ENCODE measurements at regions not wholly inside any gene's neighbourhood (a gene's known extent, or its start where the extent isn't known, plus 50 kb on each side); places are given as distances from the start of the nearest gene placed in this dataset.

DNA sequence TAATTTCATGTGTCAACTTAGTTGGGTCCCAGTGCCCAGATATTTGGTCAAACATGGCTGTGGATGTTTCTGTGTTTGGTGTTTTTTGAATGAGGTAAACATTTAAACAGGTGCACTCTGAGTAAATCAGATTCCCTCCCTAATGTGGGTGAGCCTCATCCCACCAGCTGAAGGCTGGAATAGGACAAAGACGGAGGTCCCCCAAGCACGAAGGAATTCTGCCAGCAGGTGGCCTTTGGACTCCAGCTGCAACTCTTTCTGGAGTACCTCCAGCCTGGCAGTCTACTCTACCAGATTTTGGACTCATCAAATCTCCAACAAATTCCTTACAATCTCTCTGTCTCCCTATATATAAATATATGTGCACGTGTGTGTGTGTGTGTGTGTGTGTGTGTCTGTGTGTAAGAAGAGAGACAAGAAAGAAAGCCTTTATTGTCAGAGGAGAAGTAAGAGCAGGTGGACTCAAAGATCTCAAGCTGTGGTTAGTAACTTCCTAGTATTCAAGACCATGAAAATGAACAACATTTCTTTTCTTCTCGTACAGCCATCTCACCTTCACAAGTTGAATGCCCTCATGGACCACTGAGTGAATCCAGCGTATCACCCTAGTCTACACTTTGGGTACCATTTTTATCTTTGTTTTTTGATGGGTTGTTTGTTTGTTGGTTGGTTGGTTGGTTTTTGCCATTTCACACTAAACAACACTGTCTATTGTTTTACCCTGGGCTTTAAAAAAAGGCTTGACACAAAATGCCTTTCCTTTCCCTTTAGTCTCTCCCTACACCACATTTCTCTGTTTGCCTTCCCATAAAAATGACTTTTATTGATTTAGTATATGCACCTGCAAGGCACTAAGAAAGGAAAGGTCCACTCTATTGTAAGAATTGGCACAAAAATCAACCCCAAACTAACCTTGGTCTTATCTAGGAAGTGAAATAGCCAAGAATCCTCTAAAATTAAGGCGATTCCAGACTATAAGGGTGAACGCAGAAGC lies 118.7 kb downstream of the TENT4A start:
- no peak for DNase-seq (ENCODE audit: low spot score)
- intact Hi-C loops (cut with DNase I), result no loop called here

DNA sequence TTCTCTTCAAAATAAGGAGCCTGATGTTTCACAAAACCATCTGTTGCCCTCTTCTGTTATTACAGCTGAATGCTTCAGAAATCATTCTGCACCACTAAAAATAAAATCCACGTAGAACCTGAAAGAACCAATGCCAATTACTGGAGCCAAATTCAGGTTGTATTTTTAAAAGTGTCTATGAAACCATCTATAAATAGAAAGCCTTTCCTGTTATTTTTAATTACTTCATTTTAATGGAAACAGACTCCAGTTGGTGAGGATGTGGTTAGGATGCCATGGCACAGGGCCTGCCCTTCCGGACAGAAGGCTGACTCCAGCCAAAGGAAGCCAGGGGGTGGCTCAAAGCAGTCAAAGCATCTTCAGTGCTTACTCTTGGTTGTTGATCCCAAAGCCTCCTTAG lies 119.8 kb downstream of the TENT4A start:
- no peak for DNase-seq (ENCODE audit: low spot score)
- intact Hi-C loops (cut with DNase I), result no loop called here

DNA sequence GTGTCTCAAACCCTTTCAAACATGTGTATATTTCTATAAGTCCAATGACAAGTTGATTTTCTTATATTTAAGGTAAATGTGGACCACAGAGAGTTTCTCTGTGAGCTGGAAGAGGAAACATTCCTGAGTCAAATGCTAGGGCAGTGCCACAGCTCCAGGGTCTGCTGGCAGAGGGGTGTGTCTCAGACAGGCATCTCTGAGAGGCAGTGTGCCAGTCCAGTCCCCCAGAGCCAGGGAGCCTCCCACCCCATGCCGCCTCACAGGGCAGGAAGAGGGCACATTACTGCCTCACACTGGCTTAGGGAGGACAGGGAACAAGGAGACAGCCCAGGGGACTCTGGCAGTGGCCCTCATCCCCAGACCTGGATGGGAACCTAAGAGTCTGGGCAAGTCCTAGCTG lies 120.2 kb downstream of the TENT4A start:
- intact Hi-C loops (cut with DNase I), result no loop called here
- DNase-seq (ENCODE audit: low spot score), result no peak

DNA sequence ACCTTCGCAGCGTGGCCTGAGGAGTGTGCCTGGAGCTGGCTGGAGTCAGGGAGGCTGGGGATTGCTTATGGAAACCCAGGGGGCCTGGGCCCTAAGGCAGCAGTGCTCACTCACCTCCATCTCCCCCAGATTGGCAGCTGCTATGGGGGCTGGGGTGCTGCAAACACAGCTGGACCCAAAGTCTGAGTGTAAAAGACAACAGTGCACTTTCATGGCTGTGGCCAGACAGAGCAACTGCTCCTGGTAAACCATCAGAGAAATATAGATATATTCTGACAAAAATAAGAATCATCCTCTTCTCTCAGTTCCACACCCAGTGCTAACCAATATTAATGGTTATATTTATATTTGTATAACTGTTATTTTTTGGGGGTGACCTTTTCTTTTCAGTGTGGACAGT lies 123.9 kb downstream of the TENT4A start:
- intact Hi-C loops (cut with DNase I), result no loop called here
- DNase-seq (ENCODE audit: low spot score), result no peak

DNA sequence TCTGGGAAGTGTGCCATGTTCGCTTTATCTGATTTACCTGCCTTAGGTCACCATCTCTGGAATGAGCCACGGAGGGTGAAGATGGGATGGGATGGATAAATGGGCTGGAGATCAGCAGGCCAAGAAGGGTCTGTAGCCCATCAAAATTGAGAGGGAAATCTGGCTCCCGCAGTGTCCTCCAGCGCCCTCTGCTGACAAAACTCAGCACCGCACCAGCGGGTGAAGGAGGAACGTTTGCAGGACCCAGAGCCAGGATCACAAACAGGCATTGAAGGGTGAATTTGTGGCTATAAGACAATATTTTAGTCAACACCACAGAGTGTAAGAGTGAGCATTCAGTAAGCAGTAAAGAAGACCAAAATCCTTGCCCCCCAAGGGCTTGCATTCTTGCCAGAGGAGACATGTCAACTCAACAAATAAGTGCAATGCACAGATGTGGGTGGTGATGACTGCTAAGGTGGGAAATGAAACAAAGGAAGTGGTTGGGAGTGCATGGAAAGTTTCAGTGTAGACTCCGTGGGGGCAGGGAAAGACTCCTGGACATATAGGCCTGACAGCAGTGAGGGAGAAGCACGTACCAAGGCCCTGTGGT lies 124.4 kb downstream of the TENT4A start:
- intact Hi-C loops (cut with DNase I), result no loop called here
- DNase-seq (ENCODE audit: low spot score), result no peak

DNA sequence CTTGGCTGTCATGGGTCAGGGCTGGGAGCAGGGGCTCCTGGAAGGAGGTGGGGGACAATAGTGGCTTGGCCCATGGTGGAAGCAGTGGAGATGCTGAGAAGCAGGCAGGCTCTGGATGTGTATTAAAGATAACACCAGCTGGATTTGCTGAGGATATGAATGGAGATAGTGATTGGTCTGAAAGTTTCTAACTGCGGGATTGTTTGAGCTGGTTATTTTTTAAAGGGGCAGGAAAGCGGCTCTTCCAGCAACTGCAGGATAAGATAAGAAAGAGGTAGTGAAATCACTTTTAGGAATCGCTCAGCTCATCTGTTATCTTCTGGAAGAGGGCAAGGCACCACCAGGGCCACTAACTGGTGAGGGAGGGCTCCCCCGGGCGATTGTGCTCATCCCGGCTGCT lies 125.5 kb downstream of the TENT4A start:
- intact Hi-C loops (cut with DNase I), result no loop called here
- DNase-seq (ENCODE audit: low spot score), result no peak

DNA sequence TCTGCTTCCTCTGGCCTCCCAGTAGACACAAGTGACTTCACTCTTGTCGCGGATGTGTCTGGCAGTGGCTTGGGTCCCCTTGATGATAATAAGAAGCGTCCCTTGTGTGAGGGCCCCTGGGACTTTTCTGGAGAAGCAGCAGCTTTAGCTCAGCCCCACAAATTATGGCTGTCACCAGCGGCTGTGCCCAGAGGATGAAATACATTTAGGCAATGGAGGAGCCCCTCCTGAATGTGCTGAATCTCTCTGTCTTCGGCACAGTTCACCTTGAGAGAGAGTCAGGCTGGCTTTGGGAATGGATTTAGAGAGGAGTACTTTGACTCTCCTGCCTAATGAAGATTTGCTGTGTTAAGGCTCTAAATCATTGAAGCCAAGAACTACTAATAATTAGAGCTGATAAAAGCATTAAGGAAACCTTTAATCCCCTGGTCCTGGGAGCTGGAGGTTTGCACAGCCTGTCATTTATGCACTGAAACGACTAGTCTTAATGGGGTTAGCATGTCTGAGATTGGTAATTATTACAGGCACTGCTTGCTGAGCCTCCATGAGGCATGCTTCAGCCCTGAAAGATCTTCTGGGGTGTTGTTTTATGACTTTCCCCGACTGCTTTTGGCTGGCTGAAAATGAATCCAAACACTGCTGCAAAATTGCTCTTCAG lies 127.0 kb downstream of the TENT4A start:
- intact Hi-C loops (cut with DNase I), result no loop called here
- DNase-seq (ENCODE audit: low spot score), result no peak

DNA sequence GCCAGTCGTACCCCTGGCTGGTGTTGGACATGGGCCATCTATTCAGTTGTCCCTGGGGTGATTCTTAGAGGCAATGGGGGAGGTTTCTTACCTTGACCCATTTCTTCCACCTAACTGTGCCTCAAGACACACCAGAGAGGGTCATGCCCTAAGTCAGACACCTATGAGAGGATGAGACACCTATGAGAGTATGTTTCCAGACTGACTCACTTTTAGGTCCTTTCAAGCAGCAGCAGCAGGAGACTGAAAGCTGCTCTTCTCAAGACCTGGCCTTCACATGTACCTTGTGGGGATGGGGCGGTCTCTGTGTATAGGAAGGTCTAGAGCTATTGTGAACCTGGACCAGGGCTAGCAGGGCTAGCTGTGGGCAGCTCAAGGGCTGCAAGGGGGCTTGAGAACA lies 130.1 kb downstream of the TENT4A start:
- no peak for DNase-seq (ENCODE audit: low spot score)
- intact Hi-C loops (cut with DNase I), result no loop called here

DNA sequence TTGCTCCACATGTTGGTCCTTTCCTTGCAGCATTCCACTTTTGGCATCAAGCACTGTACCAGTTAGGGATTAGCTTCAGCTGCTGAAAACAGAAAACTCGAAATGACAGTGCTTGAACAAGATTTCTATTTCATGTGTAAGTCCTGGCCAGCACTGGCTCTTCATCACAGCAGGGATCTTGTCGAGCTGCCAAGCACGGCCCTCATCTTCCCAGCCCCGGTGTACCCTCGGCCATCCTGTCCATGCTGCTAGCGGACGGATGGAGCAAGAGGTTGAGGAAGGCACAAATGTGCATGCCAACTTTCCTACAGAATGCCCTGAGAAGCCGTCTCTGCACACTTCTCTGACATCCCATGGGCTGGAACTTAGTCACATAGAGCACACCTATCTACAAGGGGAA lies 130.6 kb downstream of the TENT4A start:
- no peak for DNase-seq (ENCODE audit: low spot score)
- intact Hi-C loops (cut with DNase I), result no loop called here

DNA sequence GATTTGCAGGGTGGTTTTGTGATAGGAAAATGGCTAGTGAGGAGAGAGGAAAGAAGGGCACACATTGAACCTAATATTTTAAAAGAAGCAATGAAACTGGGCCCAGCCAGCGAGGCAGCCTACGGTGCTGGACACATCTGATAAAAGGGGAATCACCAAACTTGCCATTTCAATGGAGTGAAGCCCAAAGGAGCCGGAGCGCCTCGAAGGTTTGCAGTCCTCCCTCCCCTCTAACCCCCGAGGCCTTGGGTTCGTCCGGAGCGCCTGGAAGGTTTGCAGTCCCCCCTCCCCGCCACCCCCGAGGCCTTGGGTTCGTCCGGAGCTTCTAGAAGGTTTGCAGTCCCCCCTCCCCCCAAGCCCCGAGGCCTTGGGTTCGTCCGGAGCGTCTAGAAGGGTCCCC lies 132.6 kb downstream of the TENT4A start:
- DNase-seq (ENCODE audit: low spot score), result no peak
- intact Hi-C loops (cut with DNase I), result no loop called here

DNA sequence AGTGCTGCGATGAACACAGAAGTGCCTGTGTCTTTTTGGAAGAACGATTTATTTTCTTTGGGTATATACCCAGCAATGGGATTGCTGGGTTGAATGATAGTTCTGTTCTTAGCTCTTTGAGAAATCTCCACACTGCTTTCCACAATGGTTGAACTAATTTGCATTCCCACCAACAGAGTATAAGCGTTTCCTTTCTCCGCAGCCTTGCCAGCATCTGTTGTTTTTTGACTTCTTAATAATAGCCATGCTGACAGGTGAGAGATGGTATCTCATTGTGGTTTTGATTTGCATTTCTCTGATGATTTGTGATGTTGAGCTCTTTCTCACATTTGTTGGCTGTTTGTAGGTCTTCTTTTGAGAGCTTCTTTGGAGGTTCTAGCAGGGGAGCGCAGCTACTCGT lies 134.6 kb downstream of the TENT4A start:
- DNase-seq (ENCODE audit: low spot score), result no peak
- intact Hi-C loops (cut with DNase I), result no loop called here

DNA sequence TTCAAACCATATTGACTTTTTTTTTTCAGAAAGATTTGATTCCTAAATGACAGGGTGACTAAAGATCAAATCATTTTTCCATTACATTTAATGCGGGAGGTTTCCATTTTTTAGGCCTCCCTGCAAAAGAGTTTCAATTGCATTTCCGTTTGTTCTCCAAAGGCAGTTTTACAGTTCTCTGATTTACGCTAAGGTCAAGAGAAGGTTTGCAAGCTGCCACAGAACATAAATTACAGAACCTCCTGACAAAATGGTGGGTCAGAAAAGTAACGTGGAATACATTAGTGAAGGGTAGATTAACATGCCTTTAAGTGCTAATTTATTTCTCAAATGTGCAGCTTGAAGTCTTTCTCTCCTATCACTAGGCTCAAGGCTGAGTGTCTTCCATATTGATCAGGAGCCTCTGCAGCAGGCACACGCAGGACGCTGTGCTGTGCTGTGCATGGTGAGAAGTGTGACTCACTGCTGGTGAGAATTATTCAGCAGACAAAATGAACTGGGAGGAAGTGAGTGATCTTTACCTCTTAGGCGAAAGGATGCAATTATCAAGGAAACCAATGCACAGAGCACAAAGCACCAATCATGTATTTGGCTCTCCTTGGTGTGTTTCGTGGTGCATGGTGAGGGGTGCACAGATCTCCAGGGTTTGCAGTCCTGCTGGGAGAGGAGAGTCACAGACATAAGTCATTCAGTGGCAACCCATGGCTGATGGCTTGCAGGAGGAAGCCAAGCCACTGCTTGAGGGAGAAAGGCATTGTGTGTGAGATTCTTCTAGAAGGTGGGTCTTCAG lies 136.3 kb downstream of the TENT4A start:
- no peak for DNase-seq (ENCODE audit: low spot score)
- intact Hi-C loops (cut with DNase I), result no loop called here

DNA sequence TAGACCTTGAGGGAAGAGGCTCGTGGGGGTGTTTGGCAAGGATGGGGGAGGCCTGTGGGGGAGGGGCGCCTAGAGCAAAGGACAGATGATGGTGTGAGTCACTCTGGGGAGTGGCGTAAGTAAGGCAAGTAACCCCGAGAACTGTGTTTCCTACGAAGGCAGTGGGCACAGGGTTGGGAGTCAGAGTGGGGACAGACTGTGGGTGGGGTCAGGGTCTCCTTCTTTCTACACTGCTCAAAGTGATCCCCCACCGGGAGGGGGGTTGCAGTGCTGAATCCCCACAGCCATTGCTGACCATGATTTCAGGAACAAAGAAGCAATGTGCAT lies 136.8 kb downstream of the TENT4A start:
- intact Hi-C loops (cut with DNase I), result no loop called here
- DNase-seq (ENCODE audit: low spot score), result no peak

DNA sequence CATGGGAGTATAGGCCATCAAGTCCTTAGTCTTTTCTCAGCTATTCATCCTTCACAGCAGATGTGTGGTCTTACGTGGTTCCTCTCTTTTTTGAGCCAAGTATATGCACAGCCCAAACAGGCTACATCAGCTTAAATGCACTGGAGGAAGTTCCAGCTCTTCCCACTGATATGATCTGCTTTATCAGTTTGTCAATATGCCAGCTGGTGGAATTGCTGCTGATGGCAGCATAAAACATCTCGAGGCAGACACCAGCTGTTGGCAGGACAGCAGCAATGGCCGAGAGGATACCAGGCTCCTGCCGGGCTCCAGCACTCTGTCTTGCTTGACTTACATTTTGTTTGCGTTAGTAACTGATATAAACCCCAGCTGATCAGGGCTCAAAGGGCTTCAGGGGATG lies 143.4 kb downstream of the TENT4A start:
- DNase-seq (ENCODE audit: low spot score), result no peak
- intact Hi-C loops (cut with DNase I), result no loop called here

DNA sequence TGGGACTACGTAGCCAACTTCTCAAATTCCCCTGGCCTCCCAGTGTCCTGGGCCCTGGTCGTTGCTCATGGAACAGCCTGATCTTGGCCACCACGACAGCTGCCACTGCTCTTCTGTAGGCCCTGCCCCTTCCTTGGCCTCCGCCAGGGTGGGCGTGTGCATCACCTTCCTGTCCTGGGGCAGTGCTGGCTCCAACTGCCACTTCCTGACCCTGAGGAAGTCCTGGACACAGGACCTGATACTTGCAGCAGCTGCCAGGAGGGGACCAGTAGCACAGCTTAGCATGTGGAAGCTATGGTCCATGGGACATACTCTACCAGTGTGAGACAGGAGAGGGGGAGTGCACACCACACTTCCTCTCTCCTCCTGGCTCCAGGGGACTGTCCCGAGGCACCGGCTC lies 145.2 kb downstream of the TENT4A start:
- DNase-seq (ENCODE audit: low spot score), result no peak
- intact Hi-C loops (cut with DNase I), result no loop called here

DNA sequence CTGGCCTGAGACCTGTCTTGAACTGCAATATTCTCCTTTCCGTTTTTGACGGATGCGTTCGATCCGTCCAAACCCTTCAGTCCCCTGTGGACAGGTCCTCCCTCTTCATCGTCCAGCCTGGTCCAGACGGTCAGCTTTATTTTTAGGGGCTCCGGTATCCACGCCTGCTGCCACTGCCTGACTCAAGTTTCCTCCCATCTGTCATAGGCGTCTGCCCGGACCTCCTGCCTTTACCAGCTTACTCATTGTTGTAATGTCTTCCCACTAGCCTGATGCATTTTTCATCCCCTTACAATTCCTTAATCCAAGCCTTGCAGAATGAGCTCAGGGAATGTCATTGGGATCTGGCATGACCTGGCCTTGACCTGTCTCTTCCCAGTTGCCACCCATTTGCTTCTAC lies 145.8 kb downstream of the TENT4A start:
- intact Hi-C loops (cut with DNase I), result no loop called here
- DNase-seq (ENCODE audit: low spot score), result no peak

DNA sequence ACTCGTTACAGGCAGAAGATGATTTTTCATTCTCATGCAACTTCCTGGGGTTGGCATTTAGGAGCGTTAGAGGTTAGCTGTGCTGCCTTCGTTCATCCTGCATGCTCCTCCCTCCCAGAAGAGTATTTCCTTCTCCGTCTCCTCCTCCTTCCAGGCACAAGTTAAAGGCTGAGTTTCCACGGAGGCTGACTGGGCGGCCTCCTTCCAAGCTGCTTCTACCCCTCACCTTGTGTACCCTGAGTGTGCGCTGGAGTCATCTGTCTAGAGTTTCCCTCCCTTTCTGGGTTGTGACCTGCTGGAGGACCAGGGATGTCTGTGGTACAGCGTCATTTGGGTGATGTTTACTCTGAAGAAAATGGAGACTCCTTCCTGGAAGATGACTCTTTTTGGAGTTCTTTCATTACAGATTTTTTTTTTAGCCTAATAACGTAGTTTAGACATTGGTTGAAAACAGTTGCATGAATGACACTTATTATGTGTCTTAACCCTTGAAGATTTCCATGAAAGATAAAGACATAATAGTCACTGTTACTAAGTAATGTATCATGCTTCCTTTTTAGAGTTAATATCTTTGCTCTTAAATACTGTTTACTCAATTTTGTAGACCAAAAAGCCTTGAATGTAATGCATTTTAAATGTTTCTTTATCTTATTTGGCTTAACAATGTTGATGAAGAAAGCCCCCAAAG lies 146.9 kb downstream of the TENT4A start:
- intact Hi-C loops (cut with DNase I), result no loop called here
- DNase-seq (ENCODE audit: low spot score), result no peak

DNA sequence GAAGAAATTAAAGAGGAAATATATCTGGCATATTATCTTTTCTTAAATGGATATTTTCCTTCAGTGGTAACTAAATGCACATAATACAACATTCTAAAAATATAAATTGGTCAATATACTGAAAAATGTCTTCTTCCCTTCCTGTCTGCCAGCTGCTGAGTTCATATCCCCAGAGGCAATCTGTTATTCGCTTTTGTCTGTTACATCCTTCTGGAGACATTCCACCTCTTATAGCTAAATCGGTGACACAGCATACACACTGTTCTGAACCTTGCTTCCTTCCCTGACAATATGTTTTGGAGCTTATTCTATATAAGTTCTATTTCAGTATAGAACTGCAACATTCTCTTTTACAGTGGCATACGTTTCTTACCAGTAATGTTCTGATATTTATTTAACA lies 147.8 kb downstream of the TENT4A start:
- intact Hi-C loops (cut with DNase I), result no loop called here

DNA sequence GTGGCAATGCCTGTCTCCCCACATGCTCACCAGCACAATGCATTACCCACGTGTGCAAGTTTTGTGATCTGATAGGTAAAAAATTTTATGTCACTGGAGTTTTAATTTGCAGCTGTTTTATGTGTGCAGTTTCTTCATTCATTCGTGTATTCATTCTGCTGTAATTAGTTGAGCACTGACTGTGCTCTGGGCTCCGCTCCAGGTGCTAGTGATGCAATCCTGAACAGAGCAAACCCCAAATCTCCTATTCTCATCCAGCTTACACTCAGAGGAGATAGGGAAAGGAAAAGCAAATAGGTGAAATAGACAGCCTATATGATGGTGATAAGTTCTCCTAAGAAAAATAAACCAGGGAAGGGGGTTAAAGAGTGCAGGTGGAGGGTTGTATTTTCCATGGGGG lies 148.4 kb downstream of the TENT4A start:
- DNase-seq (ENCODE audit: low spot score), result no peak
- intact Hi-C loops (cut with DNase I), result no loop called here

More for the DNA sequence above, 147.8 kb downstream of the TENT4A start:
- DNase-seq (ENCODE audit: low spot score), result no peak
